ENCODE measurements at regions not wholly inside any gene's neighbourhood (a gene's known extent, or its start where the extent isn't known, plus 50 kb on each side); places are given as distances from the start of the nearest gene placed in this dataset.

- TF ChIP-seq, protein P1, sequence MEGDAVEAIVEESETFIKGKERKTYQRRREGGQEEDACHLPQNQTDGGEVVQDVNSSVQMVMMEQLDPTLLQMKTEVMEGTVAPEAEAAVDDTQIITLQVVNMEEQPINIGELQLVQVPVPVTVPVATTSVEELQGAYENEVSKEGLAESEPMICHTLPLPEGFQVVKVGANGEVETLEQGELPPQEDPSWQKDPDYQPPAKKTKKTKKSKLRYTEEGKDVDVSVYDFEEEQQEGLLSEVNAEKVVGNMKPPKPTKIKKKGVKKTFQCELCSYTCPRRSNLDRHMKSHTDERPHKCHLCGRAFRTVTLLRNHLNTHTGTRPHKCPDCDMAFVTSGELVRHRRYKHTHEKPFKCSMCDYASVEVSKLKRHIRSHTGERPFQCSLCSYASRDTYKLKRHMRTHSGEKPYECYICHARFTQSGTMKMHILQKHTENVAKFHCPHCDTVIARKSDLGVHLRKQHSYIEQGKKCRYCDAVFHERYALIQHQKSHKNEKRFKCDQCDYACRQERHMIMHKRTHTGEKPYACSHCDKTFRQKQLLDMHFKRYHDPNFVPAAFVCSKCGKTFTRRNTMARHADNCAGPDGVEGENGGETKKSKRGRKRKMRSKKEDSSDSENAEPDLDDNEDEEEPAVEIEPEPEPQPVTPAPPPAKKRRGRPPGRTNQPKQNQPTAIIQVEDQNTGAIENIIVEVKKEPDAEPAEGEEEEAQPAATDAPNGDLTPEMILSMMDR (IDR thresholded peaks at IDR 0.05): no peak
- TF ChIP-seq POLR2A (IDR thresholded peaks at IDR 0.05): no peak
Measured at GRCh38 chr6:94177429-94177828, 758.1 kb upstream of the EPHA7 start.

Data from thyroid gland (tissue), 4 donors.